CD4-positive, alpha-beta T cell treated with Interferon alpha-2 for 1 hour (primary cell): ENCODE measurements at regions not wholly inside any gene's neighbourhood (a gene's known extent, or its start where the extent isn't known, plus 50 kb on each side); places are given as distances from the start of the nearest gene placed in this dataset.

Experiments
- DNase-seq, 2 donors: peaks; one replicate each; pipeline ENCODE4 v3.0.0-alpha.2; 2020 to 2022

DNA sequence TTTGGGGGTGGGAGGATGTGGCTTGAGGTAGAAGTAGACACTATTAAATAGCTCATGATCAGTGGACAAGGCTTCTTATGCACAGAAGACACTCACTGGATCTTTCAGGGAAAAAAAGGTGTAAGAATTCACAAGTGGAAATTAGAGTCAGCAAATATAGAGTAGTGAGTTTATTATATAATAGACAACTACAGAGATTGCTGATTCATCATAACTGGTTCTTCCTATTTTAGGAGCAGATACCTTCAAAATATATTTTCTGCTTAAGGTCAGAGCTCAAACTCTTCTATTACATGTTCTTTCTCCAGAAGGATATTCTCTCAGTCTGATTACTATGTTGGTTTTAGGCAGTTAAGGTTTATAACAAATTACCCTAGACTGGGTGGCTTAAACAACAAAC is 646.9 kb upstream of the CDH7 start:
- no peak for DNase-seq

DNA sequence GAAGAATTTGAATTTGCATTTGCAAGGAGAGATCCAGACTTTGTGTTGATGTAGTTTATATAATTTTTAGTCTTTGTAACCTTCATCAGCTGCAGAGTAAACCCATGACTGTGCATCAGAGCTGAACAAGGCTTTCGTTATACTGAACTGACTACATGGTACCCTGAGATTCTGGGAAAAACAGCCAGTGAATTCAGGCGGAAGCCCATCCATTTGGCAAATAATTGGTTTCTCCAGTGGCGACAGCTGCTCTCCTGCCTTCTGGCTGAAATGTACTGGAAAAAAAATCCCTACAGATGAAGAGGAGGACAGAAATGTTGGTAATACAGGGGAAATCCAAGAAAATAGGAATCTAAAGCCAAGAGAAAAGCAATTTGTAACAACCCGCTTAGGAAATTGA is 657.5 kb upstream of the CDH7 start:
- no peak for DNase-seq

DNA sequence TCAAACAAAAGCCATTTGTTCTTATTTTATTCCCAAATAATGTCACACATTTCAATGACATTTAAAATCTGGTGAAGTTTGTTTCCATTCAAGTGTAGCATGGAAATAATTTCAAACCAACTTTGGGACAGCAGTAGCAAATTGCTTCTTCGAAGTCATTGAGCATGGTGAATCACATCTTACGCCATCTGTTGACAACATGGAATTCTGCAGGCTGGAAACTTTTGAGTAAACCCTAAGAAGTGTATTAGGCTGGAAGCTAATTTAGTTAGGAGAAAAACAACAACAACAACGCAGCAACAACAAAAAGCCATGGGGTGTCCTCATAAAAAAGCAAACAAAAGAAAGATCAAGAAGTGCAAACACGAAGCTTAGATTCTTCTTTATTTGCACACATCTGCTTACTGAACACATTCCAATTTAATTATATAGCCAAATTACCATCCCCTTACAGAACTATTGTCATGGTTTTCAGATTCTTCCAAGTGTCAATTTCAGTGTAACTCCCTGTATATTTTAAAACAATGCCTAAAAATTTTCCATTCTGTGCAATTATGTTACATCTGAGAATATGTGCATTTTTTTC is 659.0 kb upstream of the CDH7 start:
- no peak for DNase-seq

DNA sequence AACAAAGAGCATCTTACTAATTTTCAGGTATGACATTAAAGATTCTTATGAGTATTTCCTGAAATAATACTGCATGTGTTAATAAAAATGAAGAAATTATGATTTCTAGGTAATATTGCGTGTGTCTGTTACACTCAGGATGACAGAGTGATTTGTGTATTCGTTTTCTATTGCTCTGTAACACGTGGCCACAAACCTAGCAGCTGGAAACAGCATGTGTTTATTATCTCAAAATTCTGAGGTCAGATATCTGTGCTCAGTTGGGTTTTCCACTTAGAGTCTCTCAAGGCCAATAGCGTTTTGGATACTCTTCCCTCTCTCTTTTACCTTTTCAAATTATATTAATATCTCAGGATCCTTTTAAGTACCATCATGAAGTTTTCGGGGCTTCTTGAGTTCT is 667.9 kb upstream of the CDH7 start:
- no peak for DNase-seq

DNA sequence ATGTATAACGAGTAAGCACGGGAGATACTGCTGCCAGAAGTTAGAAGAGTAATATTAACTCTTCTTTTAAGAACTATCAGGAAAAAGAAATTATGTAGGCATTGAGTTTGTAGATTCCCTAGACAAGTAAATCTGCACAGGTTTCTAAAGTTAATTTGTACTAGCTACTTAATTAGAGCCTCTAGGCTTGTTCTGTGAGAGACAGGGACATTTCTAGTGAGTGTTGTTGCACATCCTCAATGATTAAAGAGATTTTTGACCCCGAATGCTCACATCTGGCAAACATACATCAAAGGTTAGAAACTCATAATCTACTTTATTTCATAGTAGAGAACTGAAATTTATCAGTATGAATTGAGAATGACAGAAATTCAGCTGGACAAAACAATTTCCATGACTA is 669.0 kb upstream of the CDH7 start:
- no peak for DNase-seq

DNA sequence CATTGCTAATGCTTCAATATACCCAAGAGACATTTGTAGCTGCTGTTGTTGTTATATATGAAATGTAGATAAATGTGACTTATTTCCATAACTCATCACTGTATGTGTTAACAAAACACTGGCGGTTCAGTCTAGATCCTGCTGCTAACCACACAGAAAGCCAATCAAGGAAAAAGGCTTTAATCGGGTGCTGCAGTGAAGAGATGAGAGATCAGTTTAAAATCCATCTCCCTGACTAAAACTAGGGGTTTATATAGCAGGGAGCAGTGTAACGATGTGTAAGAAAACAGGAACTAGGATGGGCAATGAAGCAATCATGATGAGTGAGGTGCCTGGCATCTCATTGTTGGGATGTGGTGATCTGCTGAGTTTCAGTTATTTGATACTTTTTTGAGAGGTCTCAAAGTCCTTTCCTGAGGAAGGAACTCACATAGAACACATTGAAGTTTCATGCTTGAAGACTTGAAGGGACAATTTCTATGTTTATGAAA is 677.7 kb upstream of the CDH7 start:
- DNase-seq = no peak

DNA sequence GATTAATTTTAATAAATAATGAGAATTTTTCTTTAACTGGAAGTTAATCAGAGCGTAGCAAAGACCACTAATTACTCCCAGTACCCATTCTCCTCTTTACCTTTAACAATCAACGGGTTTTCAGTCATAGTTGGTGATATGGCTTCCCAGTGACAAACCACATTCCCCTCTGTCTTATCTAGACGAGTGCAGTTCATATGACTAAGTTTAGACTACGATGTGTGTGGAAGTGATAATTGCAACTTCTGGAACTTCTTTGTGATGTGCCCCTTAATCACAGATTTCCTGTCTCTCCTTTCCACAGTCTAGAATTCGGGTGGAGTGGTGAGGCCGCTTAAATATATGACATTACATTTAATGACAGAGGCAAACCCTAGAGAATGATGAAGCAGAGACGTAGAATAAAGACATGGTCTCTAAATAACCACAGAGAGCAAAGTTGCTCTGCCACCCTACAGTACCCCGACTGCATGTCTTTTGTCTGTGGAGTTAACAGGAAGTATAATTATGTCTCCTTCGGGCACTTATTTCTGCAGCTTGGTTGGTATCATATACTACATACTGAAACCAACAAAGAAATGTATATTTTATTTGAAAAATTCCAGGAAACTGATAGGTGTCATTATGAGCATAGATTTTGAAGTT is 693.3 kb upstream of the CDH7 start:
- DNase-seq = no peak

DNA sequence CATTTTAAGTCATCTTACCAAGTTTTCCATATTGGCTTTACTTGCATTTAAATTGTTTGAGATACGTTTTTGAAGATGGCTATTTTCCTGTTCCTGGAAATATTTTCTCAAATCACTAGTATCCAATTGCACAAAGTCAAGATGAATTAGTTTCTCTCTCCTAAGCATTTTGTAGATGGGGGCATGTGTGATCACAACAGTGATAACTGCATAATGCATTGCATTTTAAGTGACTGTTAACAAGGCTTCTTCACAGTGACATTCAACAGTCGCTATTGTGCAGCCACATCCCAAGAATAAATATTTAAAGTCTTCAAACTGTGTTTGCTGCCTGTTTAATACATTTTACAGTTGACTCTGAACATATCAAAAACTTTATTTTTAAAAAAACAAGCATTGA is 694.2 kb upstream of the CDH7 start:
- no peak for DNase-seq

DNA sequence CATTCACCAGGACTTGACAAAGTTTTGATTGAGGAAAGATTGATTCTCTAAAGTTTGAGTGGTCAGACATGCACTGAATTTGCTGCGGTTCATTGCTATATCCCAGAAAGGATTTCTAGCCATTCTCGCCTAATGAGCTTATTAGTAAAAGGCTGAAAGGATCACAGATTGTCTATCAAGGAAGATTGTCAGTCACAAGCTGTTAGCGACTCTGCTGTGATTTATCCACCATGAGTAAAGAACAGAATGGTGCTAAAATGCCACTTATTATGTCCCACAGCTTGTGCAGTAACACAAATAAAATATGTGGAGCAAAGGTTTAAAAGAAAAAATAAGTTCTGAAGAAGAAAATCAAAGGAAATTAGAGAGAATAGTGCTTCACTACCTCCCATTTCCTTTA is 701.2 kb upstream of the CDH7 start:
- no peak for DNase-seq

DNA sequence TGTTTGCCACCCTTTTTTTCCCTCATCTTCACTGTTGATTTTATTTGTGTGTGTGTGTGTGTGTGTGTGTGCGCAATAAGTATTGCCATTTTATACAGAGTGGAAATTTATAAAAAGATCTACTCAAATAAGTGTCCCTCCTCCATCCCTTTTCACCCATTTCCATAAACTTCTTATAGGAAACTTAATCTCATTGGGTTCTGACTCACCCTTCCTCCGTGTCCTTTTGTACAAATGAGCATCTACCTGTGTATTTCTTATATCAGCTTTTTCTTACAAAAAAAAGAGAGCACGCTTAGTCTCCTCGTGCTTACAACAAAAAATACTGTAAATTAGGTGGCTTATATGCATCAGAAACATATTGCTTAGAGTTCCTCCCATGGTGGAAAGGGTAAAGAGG is 711.2 kb upstream of the CDH7 start:
- no peak for DNase-seq

DNA sequence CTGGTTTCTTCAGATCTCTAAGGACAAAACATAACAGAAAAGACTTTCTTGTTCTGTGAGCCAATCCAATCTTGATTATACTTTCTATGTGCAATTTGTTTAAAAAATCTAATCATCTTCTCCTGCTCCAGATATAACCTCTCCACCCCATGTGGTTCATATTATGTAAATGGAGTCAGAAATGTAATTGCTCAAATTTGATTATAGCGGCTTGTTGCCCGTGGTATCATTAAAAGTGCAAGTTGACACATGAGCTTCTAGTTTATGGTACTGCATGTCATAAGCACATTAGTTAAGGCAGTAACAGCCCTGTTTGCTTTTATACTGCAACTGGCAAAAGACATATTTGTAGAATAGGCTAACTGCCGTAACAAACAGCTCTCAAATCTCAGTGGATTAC is 715.1 kb upstream of the CDH7 start:
- no peak for DNase-seq

DNA sequence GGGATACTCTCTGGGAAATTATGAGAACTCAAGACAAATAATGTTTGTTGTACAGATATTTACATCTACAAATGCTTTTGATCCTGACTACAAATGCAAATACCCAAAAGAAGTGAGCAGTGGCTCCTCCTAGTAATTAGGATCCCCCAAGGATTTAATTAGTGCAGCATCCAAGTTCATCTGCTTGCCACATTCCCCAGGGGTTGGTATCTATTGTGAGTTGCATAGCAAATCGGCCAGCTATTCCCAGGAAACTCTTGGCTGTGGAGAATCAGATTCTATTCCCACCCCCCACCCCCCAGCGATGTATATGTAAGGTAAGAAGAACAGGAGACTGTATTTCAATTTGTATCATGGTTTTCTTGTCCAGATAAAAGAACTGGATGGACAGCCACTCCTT is 725.1 kb upstream of the CDH7 start:
- DNase-seq = no peak

DNA sequence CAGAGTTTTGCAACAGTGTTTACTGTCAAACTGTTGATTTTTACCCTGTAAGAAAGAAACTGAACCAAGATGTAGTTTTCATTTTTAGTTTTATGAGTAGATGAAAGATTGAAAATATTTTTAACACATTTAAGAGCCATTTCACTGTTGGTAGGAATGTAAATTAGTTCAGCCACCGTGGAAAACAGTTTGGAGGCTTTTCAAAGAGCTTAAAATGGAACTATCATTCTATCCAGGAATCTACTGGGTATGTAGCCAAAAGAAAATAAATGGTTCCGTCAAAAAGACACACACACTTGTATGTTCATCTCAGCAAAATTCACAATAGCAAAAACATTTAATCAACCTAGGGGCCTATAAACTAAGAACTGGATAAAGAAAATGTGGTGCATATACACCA is 729.8 kb upstream of the CDH7 start:
- DNase-seq = no peak

DNA sequence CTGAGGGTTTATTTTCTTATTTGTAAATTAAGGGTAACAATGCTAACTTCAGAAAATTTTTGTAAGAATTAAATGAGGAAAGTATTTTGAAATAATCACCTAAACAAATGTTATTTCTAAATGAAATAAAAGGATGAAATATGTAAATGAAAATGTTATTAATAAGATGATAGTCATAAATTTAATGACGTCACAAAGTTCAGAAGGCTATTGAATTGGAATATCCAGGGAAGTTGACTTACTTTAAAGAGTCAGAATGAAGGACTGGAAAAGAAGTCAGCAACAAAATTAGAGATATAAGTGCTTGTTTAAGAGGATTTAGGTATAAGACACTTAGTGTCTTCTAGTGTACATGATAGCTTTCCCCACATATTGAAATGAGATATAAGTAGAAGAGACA is 732.6 kb upstream of the CDH7 start:
- DNase-seq = no peak

DNA sequence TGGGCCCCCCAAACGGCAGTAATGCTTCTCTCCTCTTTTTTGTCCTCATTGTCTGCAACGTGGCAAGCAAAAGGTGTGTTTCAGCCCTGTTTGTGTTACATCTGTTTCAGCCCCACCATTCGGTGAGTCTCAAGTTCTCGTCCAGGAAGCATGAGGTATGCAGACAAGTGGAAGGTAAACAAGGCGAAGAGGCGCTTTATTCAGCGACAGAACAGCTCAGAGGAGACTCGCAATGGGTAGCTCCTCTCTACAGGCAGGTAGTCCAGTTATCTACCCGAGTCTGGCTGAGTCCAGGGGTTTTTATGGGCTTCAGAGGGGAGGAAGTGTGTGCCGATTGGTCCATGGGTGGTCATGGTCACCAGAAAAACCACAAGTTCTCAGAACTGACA is 733.4 kb upstream of the CDH7 start:
- DNase-seq = no peak

DNA sequence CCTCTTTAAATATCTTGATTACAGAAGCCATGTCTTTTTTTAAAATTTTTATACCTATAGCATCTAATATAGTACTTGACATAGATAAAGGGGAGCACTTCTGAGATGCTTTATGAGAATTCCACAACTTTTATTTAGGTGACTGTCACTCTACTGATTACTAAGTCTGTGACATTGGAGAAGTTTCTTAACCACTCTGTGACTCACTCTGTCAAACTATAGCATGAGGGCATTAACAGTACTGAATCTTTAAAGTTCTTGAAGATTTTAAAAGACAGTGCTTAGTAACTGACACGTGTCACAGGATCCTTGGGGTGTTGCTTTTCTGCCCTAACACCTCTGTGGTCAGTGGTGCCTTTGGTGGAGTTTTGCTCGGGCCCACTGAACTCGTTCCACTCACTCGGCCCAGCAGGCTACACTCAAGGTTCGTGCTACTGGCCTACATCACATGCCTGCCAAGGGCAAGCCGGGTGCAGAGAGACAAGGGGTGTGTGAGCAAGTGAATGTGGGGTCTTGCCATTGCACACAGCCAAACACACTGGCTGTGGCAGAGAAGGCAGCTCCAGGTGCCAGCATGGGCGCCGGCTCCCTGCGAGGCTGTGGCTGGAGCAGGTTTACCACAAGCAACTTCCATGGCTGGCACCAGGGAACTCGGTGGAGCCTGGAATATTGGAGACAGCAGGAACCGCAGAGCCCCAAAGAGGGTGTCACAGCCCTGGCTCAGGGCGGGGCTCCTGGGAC is 734.0 kb upstream of the CDH7 start:
- no peak for DNase-seq

DNA sequence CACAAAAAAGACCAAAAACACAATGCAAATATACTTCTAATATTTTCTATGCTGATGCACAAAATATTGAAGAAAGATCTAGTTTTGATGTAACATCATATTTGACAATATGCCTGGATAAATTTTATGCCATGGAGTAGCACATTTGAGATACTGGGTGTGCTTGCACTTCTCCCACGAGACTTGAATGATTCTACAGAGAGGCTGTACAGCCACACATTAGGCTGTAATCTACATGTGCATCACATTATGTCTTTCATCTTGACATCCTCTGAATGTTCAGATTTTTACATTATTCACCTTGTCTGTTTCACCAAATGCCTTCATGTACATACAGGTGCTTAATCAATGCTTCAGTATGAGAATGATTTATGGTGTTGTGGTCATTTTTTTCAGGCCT is 756.4 kb upstream of the CDH7 start:
- no peak for DNase-seq

DNA sequence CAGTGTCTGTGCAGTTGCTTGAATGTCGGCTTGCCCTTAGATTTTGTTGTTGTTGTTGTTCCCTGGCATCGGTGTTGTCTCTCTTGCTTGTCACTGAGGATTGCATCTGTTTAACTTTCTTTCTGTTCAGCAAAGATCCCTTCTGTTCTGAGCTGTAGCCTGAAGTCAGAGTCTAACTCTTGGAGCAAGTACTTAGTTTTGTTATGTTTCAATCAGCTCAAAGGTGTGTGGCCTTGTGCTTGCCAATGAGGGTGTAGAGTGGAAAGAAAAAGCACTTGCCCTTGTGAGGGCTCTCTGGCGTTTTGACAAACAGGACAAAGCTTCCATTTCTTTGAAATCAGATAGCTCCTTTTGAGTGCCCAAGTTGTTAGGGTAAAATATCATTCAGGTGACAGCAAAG is 757.1 kb upstream of the CDH7 start:
- no peak for DNase-seq

DNA sequence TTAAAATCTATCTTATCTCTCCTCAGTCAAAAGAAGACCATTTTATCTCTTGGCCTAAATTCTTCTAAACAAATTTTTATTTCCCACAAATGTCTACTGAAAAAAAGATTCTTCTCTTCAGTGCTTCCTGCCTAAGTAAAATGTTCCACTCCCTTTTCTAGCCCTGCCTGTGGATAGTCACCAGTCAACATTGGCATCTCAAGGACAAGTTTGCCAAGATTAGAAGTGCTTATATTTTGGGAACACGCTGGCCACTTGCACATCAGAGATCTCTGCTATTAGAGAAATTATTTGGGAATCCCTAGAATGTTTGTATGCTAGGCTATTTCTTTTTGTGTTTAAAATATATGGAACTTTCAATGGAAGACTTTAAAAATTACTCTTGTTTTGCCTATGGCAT is 758.2 kb upstream of the CDH7 start:
- DNase-seq = no peak

DNA sequence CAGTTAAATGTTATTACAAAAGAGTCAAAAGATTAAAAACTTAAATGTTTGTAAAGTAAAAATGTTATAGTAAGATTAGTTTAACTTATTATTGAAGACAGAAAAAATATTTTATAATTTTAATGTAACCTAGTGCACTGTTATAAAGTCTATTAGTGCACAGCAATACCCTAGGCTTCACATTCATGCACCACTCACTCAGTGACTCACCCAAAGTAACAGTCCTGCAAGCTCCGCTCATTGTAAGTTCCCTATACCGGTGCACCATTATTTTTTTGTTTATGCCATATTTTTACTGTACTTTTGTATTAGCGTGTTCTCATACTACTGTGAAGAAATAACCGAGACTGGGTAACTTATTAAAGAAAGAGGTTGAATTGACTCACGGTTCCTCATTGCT is 759.7 kb upstream of the CDH7 start:
- DNase-seq = no peak

DNA sequence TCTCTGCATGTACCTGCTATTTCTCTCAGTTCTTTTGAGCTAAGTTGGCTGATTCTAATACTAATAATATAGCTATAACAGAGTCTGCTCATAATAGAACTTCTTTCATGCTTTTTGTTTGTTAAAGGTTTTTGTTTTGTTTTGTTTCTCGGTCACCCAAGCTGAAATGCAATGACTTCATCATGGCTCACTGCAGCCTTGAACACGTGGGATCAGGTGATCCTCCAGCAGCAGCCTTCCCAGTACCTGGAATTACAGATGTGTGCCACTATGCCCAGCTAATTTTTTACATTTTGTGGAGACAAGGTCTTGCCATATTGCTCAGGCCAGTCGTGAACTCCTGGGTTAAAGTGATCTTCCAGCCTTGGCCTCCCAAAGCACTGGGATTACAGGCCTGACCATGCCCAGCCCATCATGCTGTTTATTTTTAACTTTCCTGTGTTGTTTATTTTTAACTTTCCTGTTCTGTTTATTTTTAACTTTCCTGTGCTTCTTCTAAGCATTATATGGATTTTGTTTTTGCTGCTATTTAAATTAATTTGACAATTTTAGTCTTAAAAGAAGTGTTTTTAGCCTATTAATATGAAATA is 763.8 kb upstream of the CDH7 start:
- DNase-seq = no peak

DNA sequence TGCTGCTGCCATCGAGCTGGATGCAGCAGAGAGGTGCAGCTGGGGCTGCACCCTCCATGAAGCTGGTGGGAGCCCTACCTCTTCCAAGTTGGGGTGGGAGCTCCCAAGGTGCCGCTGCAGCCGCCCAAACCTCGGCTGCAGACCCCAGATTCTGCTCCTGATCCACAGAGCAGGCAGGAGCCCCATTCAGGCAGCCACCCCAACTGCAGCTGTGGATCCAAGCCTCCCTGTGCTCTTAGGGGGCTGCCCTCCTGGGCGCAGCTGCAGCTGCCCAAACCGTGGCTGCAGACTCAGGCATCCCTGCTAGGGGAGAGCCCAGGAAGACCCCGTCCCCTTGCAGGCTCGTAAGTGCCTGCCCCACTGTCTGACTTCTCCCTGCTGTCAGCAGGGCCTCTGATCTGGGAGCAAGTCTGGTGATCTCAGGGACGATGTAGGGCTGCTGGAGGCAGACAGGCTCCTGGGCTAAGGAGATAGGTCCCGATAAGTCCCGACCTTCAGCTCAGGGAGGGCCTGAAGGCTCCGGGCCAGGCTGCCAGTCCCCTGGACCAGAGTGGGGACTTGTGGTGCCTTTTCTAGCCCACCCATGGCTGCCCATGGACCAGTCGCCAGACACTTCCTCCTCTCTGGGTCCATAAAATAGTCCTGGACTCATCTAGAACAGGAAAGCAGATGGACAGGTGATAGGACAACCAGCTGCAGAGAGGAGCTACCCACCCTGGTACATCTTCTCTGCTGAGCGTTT is 767.1 kb upstream of the CDH7 start:
- no peak for DNase-seq

DNA sequence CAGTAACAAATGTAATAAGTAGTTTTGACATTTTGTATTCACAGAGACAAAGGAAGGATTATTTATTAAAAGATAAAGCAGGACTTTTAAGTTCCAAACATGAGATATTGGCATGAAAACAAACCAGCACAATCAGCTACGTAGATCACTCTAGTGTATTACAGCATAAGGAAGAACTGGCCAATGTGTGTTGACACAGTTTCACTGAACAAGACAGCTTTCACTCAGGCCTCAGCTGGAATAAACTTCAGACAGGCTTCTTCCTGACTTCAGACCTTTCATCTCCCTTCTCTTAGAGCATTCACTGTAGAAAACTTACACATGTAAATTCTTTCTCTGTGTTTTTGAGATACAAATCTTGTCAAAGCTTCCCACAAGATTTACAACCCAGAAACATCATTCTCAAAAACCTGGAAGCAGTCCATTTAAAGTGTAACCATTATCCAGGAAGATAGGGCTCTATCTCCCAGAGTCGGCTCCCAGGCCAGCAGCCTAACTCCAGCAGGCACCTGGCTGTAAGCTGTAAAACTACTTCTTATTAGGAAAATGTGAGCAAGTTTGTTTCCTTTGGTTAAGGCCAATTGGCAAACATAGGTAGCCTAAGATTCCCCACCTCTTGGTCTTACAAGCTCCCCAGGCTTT is 768.3 kb upstream of the CDH7 start:
- DNase-seq = no peak
